HG02678 (cell line): ENCODE measurements at regions not wholly inside any gene's neighbourhood (a gene's known extent, or its start where the extent isn't known, plus 50 kb on each side); places are given as distances from the start of the nearest gene placed in this dataset.

Experiments used
- ATAC-seq: cut with Tn5 transposase; IDR thresholded peaks from one replicate; pipeline ENCODE4 v1.9.1; 2021; ENCODE audit warnings: mild to moderate bottlenecking, moderate library complexity; ENCODE audit not compliant: unreplicated experiment

GRCh38 chr20:22910287-22910852 lies 124.7 kb upstream of the SSTR4 start:
- ATAC-seq, result no peak

GRCh38 chr20:22914291-22914690 lies 120.8 kb upstream of the SSTR4 start:
- ATAC-seq, result no peak

- ATAC-seq, result no peak
Observed at GRCh38 chr20:22915512-22915911, 119.6 kb upstream of the SSTR4 start.

DNA sequence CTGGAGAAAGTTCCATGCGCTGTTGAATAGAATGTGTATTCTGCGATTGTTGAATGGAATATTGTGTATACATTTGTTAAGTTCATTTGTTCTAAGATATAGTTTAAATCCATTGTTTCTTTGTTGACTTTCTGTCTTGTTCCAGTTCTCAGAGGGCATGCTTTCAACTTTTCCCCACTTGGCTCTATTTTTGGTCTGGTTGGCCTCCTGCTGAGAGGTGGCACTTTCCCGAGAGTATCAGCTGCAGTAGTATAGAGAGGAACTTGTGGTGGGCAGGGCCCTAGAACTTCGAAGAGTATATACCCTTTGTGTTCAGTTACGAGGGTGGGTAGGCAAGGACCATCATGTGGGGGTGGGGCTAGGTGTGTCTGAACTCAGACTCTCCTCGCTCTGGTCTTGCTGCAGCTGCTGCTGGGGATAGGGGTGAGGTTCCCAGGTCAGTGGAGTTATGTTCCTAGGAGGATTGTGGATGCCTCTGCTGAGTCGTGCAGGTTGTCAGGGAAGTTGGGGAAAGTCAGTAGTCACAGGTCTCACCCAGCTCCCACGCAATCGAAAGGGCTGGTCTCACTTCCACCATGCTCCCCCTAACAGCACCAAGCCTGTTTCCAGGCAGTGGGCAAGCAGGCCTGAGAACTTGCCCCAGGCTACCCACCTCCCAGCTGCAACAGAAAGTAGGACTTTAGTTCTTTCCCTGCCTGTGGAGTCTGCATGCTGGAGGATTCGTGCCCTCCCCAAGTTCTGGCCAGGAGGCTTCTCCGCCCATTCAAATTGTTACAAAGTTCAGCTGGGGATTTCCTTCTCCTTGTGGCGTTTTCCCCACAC lies 118.9 kb upstream of the SSTR4 start:
- ATAC-seq, result no peak

DNA sequence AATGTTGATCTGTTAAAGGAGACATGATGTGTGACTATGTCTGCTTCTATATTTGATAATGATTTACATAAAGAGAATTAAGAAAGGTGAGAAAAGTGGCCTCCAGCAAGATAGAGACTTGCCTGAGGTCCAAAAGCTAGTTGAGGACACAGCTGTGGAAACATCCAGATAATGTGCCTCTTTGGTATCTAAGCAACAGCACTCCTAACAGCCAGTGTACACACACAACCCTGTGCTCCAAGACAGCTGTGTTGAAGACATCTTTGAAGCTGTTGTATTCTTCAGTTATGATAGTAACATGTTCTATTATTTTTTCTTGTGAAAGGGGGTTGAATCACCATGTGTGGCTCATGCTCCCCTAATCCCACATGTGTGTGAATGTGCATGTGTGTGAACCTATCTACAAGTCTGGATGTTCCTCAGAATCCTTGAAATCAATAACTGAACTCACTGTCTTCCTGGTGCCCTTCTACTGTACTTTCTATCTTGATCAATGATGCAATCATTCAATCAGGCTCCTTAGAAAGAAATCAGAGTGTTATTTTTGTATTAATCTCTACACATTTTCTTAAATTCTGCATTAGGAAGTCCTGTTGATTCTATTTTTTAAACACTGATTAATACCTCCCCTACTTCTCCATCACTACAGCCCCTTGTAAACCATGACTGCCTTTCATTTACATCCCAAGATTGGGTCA lies 116.7 kb upstream of the SSTR4 start:
- no peak for ATAC-seq

DNA sequence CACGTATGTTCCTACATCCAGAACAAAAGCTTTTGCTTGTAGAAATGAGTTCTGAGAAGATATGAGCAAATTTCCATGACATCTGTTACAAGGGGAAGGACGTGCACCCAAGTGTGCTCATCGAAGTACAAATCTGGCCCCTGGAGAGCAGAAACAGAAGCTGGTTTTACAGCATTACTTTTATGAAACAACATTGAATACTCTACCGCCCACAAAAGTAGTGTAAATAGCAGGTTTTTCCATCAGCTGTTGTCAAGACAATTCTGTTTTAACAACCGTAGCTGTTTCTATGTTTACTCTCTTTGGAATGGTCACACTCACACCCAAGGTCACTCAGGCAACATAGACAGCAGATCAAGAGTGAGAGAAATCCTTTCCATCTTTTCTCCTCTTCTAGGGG lies 114.2 kb upstream of the SSTR4 start:
- no peak for ATAC-seq

GRCh38 chr20:22921595-22922421 lies 113.3 kb upstream of the SSTR4 start:
- no peak for ATAC-seq

GRCh38 chr20:22922987-22923386 lies 112.1 kb upstream of the SSTR4 start:
- no peak for ATAC-seq

DNA sequence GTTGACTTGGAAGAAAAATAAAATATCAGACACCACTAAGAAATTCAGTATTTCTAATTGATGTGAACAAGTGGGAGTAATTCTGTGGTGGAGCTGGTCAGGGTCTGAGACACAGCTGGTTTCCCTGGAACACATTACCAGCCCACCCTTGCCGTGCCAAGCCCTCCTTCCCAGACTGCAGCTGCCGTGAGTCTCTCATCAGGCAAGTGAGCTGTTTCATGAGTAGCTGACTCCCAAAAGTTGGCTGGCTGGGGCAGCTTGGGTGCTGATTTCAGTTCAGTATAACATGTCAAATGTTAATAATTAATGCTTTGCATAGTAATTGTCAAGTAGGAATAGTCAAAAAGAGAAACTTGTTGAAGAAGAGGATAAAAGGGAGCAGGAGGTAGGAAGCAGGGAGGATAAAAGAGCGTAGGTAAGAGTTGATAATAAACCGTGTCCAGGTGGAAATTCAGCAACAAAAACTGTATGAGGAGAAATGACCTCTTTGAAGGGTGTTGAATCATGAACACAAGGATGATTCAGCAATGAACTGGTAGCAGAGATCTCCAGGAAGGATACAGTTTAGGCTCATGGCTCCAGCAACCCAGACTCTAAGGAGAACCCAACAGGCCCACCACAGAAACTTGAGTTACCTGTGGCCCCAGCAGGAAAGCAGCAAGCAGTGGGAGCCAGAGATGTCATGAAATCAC lies 110.9 kb upstream of the SSTR4 start:
- no peak for ATAC-seq

GRCh38 chr20:22924949-22925612 lies 110.0 kb upstream of the SSTR4 start:
- ATAC-seq, result no peak

DNA sequence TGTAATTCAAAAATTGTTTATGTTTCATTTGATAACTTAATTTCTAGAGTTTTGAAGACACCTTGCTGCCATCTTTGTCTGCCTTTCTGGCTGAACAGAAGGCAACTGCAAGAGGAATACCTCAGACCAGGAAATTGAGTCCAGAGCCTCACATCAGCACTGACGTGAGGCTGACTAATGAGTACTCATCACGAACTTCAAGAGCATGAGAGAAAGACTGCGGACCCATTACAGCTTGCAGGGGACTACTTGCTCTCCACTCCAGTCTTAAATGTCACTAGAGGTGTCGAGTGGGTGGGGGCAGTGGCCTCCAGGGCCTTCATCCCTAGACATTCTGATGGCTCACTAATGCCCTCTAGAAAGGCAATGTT lies 109.5 kb upstream of the SSTR4 start:
- ATAC-seq, result no peak

DNA sequence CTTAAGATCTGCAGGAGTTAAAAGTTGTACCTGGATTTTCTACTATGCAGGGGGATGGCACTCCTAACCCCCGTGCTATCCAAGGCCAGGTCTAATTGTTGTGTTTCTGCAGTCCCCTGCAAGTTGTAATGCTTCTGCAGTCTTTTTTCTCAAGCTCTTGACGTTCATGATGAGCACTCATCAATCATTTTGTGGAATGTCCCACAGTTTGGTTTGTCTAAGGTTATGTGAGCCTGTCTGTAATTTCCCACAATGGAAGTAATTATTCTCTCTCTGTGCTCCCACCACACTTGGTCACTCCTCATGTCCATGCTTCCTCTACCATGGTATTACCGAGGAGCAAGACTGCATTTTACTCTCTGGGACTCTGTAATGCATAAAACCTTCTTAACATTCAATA lies 107.6 kb upstream of the SSTR4 start:
- no peak for ATAC-seq

DNA sequence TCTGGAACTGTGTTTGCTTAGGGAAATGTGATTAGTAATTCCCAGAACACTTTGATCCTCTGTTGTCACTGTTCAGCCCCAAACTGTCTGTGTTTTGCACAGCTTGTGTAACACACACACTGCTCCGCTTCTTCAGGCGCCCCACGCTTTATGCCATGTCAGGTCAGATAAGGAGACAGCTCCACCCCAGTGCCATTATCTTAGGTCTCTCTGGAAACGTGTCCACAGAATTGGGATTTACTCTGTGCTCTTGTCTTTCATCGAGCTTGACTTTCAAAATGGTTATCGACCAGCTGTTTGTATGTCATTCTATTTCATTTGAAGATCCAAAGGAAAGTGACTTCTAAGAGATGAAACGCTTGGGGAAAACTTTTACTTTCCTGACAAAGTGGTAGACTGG lies 106.4 kb upstream of the SSTR4 start:
- no peak for ATAC-seq

GRCh38 chr20:22929661-22930060 lies 105.5 kb upstream of the SSTR4 start:
- ATAC-seq, result no peak

GRCh38 chr20:22931653-22932608 lies 103.2 kb upstream of the SSTR4 start:
- no peak for ATAC-seq

- no peak for ATAC-seq
Observed at GRCh38 chr20:22939181-22939580, 95.9 kb upstream of the SSTR4 start.

DNA sequence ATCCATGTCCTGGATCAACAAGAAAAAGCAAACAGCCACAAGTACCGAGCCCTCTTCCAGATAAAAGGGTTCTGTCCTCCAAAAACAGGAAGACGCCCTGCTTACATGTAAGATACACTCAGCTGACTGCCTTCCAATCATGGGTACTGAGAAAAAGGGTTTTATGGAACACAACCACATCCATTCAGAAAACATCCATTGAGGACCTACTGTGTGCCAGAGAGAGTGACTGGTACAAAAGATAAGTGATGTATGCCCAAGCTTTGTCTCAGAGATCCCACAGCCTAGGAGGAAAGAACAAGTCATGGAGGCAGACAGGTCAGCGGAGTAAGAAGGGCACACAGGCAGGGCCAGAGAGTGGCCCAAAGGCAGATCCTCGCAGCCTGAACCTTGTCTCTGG lies 94.8 kb upstream of the SSTR4 start:
- no peak for ATAC-seq

- ATAC-seq, result no peak
Observed at GRCh38 chr20:22941550-22941949, 93.6 kb upstream of the SSTR4 start.

- ATAC-seq, result no peak
Observed at GRCh38 chr20:22942742-22943141, 92.4 kb upstream of the SSTR4 start.
